HUES64 (cell line): ENCODE measurements at regions not wholly inside any gene's neighbourhood (a gene's known extent, or its start where the extent isn't known, plus 50 kb on each side); places are given as distances from the start of the nearest gene placed in this dataset.

Experiments used
- H3K27ac ChIP-seq: 2 replicates; pipeline ENCODE4 v1.7.0; 2013; ENCODE audit warnings: low read depth, low read length, inconsistent platforms
- H3K27me3 ChIP-seq: 2 replicates; pipeline ENCODE4 v1.6.1; 2013; ENCODE audit warnings: mild to moderate bottlenecking, low read length; ENCODE audit not compliant: insufficient read depth
- H3K36me3 ChIP-seq: 2 replicates; pipeline ENCODE4 v1.6.1; 2013; ENCODE audit warnings: mild to moderate bottlenecking, low read length; ENCODE audit not compliant: insufficient read depth
- H3K4me1 ChIP-seq: 2 replicates; pipeline ENCODE4 v1.6.1; 2013; ENCODE audit warnings: mild to moderate bottlenecking, low read length, moderate library complexity; ENCODE audit not compliant: insufficient read depth
- H3K4me3 ChIP-seq: 2 replicates; pipeline ENCODE4 v1.5.1; 2013; ENCODE audit warnings: mild to moderate bottlenecking, low read length, moderate library complexity
- H3K9ac ChIP-seq: 2 replicates; pipeline ENCODE4 v1.6.1; 2013; ENCODE audit warnings: mild to moderate bottlenecking, low read depth, low read length
- H3K9me3 ChIP-seq: 2 replicates; pipeline ENCODE4 v1.6.1; 2013; ENCODE audit warnings: low read depth, low read length; ENCODE audit not compliant: insufficient read depth
- WGBS: fragments of 150-250, 120-280 bp; methylation state at CpG from one replicate; pipeline ENCODE4 v1.1.7; 2013; ENCODE audit warnings: missing lambda C conversion rate; 5-methylcytosine and 5-hydroxymethylcytosine counted together

DNA sequence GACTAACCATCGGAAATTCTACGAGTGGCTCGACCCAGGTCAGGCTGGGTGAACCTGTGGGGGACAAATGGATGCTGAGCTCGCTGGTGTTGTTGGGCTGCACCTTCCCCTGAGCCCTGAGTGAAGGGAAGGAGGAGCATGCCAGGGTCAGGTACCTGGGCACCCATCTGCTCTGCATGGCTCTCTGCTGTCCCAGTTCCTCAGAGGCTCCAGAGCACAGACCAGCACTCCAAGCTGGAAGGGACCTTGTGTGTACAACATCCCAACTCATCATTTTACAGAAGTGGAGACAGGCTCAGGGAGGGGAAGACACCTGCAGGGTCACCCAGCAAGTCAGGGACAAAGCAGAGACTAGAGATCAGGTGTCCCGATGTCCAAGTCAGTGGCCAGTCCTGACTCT, 84.9 kb upstream of the NLRP1 start:
- no peaks in the 10 kb centered on the region for H3K4me1 ChIP-seq
- H3K36me3 ChIP-seq, result no peaks in the 10 kb centered on the region
- no peaks in the 10 kb centered on the region for H3K9me3 ChIP-seq
- 89% methylated on average over 5 of the region's 5 CpGs for WGBS
- H3K4me3 ChIP-seq, result no peak overlapping the region
- no peak overlapping the region for H3K9ac ChIP-seq
- H3K27me3 ChIP-seq, result no peaks in the 10 kb centered on the region
- no peak overlapping the region for H3K27ac ChIP-seq

DNA sequence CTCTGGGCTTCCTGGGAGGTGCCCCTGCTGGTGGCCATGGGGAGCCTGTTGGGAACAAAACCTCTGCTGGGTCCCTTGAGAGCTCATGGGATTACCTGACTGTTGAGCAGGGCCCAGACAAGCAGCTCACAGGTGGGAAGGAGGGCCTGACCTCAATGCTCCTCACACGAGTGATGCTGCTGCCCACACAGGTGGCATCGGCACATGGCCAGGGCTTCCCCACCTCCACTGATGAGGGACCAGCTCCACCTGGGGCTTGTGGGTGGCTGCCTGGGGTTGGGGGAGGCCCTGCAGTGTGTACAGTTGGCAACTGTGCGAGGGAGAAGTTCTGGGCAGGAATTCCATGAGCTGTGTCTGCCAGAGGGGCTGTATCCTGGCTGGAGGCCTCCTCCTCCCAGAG, 87.8 kb upstream of the NLRP1 start:
- H3K27me3 ChIP-seq, result no peaks in the 10 kb centered on the region
- H3K4me3 ChIP-seq, result no peak overlapping the region
- no peaks in the 10 kb centered on the region for H3K9me3 ChIP-seq
- 91% methylated on average over 3 of the region's 3 CpGs for WGBS
- H3K36me3 ChIP-seq, result no peaks in the 10 kb centered on the region
- no peaks in the 10 kb centered on the region for H3K4me1 ChIP-seq
- no peak overlapping the region for H3K27ac ChIP-seq
- H3K9ac ChIP-seq, result no peak overlapping the region

DNA sequence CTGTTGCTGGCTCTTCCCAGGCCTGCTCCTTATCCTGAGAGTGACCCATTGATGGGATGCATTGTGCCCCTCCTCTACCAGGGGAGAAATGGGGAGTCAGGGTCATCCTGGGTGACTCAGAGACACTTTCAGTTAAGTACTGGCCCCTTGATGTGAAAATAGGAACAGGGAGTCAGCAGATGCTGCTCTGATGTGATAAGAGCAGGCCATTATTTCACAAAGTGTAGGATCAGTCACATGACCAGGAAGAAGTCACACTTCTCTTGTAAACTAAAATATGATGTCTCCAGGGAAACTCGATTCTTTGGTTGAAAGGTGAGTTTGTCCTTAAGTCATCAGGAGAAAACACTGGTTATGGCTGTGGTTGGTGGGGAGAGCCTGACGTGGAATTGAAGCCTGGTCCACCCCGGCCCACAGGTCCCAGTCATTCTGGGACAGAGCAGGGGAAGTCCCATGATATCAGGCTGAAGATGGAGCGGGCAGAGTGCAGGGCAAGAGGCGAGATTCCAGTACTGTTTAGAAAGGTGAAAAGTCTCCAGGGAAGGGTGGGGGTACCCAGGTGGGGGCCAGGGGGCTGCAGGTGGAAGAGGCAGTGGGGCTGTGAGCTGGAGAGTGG, 88.6 kb upstream of the NLRP1 start:
- 59% methylated on average over 5 of the region's 5 CpGs for WGBS
- Histone ChIP-seq H3K9ac (no peak overlapping the region), H3K27ac (no peak overlapping the region)

GRCh38 chr17:5675625-5676421, 91.5 kb upstream of the NLRP1 start:
- H3K27me3 ChIP-seq, result no peaks in the 10 kb centered on the region
- H3K4me1 ChIP-seq, result peaks cover 2% of the 10 kb centered on the region
- H3K9me3 ChIP-seq, result 0 out of 2 replicates have a peak, but pooled peaks cover 2% of the 10 kb centered on the region
- no peak overlapping the region for H3K9ac ChIP-seq
- no peaks in the 10 kb centered on the region for H3K36me3 ChIP-seq
- H3K27ac ChIP-seq, result no peak overlapping the region
- WGBS, result 83% methylated on average over 6 of the region's 6 CpGs
- H3K4me3 ChIP-seq, result no peak overlapping the region

More for the DNA sequence above, 88.6 kb upstream of the NLRP1 start:
- H3K36me3 ChIP-seq, result no peaks in the 10 kb centered on the region
- H3K4me3 ChIP-seq, result no peak overlapping the region
- no peaks in the 10 kb centered on the region for H3K4me1 ChIP-seq
- no peaks in the 10 kb centered on the region for H3K9me3 ChIP-seq
- H3K27me3 ChIP-seq, result no peaks in the 10 kb centered on the region

DNA sequence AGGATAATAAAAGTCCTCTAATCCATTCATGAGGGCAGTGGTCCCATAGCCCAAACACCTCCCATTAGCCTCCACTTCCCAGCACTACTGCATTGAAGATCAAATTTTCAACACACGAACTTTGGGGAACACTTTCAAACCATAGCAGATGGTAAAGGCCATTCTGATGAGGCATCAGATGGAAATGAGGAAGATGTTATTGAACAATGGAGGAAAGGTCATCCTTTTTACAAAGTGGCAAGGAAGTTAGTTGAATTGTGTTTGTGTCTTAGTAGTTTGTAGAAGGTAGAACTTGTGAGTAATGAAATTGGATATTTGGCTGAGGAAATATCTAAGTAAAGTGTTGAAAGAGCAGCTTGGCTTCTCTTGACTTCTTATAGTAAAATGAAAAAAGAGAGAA, 93.3 kb upstream of the NLRP1 start:
- H3K36me3 ChIP-seq, result no peaks in the 10 kb centered on the region
- H3K9me3 ChIP-seq, result 0 out of 2 replicates have a peak, but pooled peaks cover 2% of the 10 kb centered on the region
- no peak overlapping the region for H3K27ac ChIP-seq
- H3K4me1 ChIP-seq, result peaks cover 8% of the 10 kb centered on the region
- WGBS, result 85% methylated on average over 1 of the region's 1 CpG
- no peak overlapping the region for H3K4me3 ChIP-seq
- no peaks in the 10 kb centered on the region for H3K27me3 ChIP-seq
- no peak overlapping the region for H3K9ac ChIP-seq

DNA sequence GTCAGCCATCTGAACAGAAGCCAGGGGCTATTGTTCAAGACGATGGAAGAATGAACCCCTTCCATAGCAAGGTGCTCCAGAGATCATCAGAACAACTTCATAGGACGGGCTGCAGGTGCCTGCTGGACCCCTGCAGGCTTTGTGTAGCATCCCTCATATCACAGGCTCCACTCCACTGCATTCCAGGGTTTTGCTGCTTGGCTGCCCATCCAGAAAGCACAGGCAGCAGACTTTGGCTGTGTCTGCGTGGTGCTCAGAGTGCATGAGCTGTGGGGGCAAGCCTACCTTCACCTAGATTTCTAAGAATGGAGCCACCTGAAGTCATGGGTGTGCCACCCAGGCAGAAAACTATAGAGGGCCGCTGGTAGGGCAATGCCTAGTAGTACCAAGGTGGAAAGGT, 93.9 kb upstream of the NLRP1 start:
- H3K27me3 ChIP-seq, result no peaks in the 10 kb centered on the region
- WGBS, result 85% methylated on average over 4 of the region's 4 CpGs
- no peak overlapping the region for H3K4me3 ChIP-seq
- H3K4me1 ChIP-seq, result peaks cover 8% of the 10 kb centered on the region
- no peak overlapping the region for H3K27ac ChIP-seq
- H3K9me3 ChIP-seq, result 0 out of 2 replicates have a peak, but pooled peaks cover 2% of the 10 kb centered on the region
- H3K36me3 ChIP-seq, result no peaks in the 10 kb centered on the region
- no peak overlapping the region for H3K9ac ChIP-seq

- Histone ChIP-seq H3K4me1 (peaks cover 8% of the 10 kb centered on the region), H3K9ac (no peak overlapping the region)
Measured at GRCh38 chr17:5680766-5681165, 96.5 kb upstream of the NLRP1 start.

DNA sequence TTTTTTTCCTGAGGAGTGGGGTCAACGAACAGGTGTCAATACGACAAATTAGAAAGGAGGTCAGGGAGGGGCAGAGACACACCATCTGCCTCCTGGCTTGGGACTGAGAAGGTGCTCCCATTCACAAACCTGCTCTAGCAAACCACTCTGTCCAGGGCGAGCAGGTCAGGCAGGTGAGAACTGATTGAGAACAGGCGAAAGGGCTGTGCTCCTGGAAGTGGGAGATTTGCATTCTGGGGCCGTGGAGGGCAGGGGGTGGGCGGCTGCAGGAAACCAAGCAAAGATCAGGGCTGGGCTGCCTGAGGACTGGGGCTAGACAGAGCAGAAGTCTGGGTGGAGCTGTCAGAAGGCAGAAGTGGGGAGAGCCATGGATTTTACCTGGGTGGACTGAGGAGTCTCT, 98.9 kb upstream of the NLRP1 start:
- no peaks in the 10 kb centered on the region for H3K27me3 ChIP-seq
- WGBS, result 69% methylated on average over 6 of the region's 6 CpGs
- no peak overlapping the region for H3K9ac ChIP-seq
- H3K36me3 ChIP-seq, result no peaks in the 10 kb centered on the region
- 0 out of 2 replicates have a peak, but pooled peaks cover 2% of the 10 kb centered on the region for H3K9me3 ChIP-seq
- H3K27ac ChIP-seq, result no peak overlapping the region
- H3K4me3 ChIP-seq, result no peak overlapping the region
- peaks cover 8% of the 10 kb centered on the region for H3K4me1 ChIP-seq

More at GRCh38 chr17:5680766-5681165, 96.5 kb upstream of the NLRP1 start:
- Histone ChIP-seq H3K27ac (peak overlapping the region; percentile 40; the same call in 1 of the 2 replicates), H3K4me3 (no peak overlapping the region), H3K27me3 (no peaks in the 10 kb centered on the region), H3K36me3 (no peaks in the 10 kb centered on the region), H3K9me3 (0 out of 2 replicates have a peak, but pooled peaks cover 2% of the 10 kb centered on the region)
- WGBS, result 64% methylated on average over 1 of the region's 1 CpG

GRCh38 chr17:5686074-5686635, 101.8 kb upstream of the NLRP1 start:
- 94% methylated on average over 4 of the region's 4 CpGs for WGBS

GRCh38 chr17:5687646-5688045, 103.3 kb upstream of the NLRP1 start:
- no peak overlapping the region for H3K4me3 ChIP-seq
- no peaks in the 10 kb centered on the region for H3K36me3 ChIP-seq
- H3K27me3 ChIP-seq, result no peaks in the 10 kb centered on the region
- WGBS, result 95% methylated on average over 7 of the region's 8 CpGs
- no peak overlapping the region for H3K27ac ChIP-seq
- no peak overlapping the region for H3K9ac ChIP-seq
- H3K9me3 ChIP-seq, result no peaks in the 10 kb centered on the region
- H3K4me1 ChIP-seq, result no peaks in the 10 kb centered on the region

More at GRCh38 chr17:5686074-5686635, 101.8 kb upstream of the NLRP1 start:
- no peaks in the 10 kb centered on the region for H3K27me3 ChIP-seq
- H3K36me3 ChIP-seq, result no peaks in the 10 kb centered on the region
- H3K9me3 ChIP-seq, result no peaks in the 10 kb centered on the region
- no peak overlapping the region for H3K4me3 ChIP-seq
- H3K9ac ChIP-seq, result no peak overlapping the region
- H3K27ac ChIP-seq, result no peak overlapping the region
- H3K4me1 ChIP-seq, result peaks cover 2% of the 10 kb centered on the region

DNA sequence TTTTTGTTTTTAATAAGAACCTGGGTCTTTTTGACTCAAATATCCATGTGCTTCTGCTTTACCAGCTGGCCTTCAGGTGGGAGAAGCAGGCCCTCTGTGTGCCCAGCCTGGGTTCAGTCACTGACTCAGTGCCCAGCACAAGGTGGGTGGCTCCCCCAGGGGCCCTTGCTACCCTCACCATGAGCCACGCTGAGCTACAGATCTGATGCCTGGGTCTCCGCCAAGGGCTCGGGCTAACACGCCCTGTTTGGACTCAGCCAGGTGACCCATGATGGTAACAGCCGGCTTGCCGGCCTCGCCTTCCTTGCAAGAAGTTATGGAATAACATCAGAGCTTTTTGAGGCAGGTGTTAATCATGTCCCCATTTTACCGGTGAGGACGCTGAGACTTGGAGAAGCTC, 109.5 kb upstream of the NLRP1 start:
- Histone ChIP-seq H3K4me3 (no peak overlapping the region), H3K36me3 (no peaks in the 10 kb centered on the region), H3K9me3 (no peaks in the 10 kb centered on the region), H3K27me3 (no peaks in the 10 kb centered on the region), H3K4me1 (peaks cover 20% of the 10 kb centered on the region), H3K27ac (no peak overlapping the region), H3K9ac (no peak overlapping the region)
- 94% methylated on average over 9 of the region's 9 CpGs for WGBS
